ENCODE measurements at regions not wholly inside any gene's neighbourhood (a gene's known extent, or its start where the extent isn't known, plus 50 kb on each side); places are given as distances from the start of the nearest gene placed in this dataset.

- TF ChIP-seq CTCF (conservative IDR thresholded peaks at IDR 0.05; ENCODE audit: low read depth, low read length) = no peak
- H3K4me3 ChIP-seq (ENCODE audit: low read depth, low read length) = no peak overlapping the region
- no peak for DNase-seq (ENCODE audit: low read depth)
Measured at GRCh38 chr20:22402550-22402949, 181.8 kb downstream of the FOXA2 start.

GRCh38 chr20:22400440-22400839, 183.9 kb downstream of the FOXA2 start:
- no peak overlapping the region for H3K4me3 ChIP-seq (ENCODE audit: low read depth, low read length)
- TF ChIP-seq CTCF (conservative IDR thresholded peaks at IDR 0.05; ENCODE audit: low read depth, low read length) = no peak
- DNase-seq (ENCODE audit: low read depth) = no peak

GRCh38 chr20:22394583-22394982, 189.8 kb downstream of the FOXA2 start:
- DNase-seq (ENCODE audit: low read depth) = no peak
- TF ChIP-seq CTCF (conservative IDR thresholded peaks at IDR 0.05; ENCODE audit: low read depth, low read length) = no peak
- no peak overlapping the region for H3K4me3 ChIP-seq (ENCODE audit: low read depth, low read length)

- no peak for DNase-seq (ENCODE audit: low read depth)
- TF ChIP-seq CTCF (conservative IDR thresholded peaks at IDR 0.05; ENCODE audit: low read depth, low read length) = no peak
- no peak overlapping the region for H3K4me3 ChIP-seq (ENCODE audit: low read depth, low read length)
Measured at GRCh38 chr20:22390543-22390903, 193.8 kb downstream of the FOXA2 start.

GRCh38 chr20:22389836-22390542, 194.4 kb downstream of the FOXA2 start:
- no peak for TF ChIP-seq CTCF (conservative IDR thresholded peaks at IDR 0.05; ENCODE audit: low read depth, low read length)
- no peak overlapping the region for H3K4me3 ChIP-seq (ENCODE audit: low read depth, low read length)
- DNase-seq (ENCODE audit: low read depth) = peak; percentile 28

GRCh38 chr20:22387452-22387851, 196.9 kb downstream of the FOXA2 start:
- no peak for DNase-seq (ENCODE audit: low read depth)
- H3K4me3 ChIP-seq (ENCODE audit: low read depth, low read length) = no peak overlapping the region
- no peak for TF ChIP-seq CTCF (conservative IDR thresholded peaks at IDR 0.05; ENCODE audit: low read depth, low read length)

- no peak for DNase-seq (ENCODE audit: low read depth)
- no peak for TF ChIP-seq CTCF (conservative IDR thresholded peaks at IDR 0.05; ENCODE audit: low read depth, low read length)
- no peak overlapping the region for H3K4me3 ChIP-seq (ENCODE audit: low read depth, low read length)
Measured at GRCh38 chr20:22386306-22386623, 198.1 kb downstream of the FOXA2 start.
